Trophoblast cell (in vitro differentiated cells and primary cell): ENCODE measurements at regions not wholly inside any gene's neighbourhood (a gene's known extent, or its start where the extent isn't known, plus 50 kb on each side); places are given as distances from the start of the nearest gene placed in this dataset.

Experiments
- DNase-seq, 2 donors: peaks; one replicate each; pipeline ENCODE4 v3.0.0-alpha.2; 2016
- H2AFZ ChIP-seq: 2 replicates; pipeline ENCODE4 v1.6.1; 2013; ENCODE audit warnings: low read length, moderate library complexity, mild to moderate bottlenecking; ENCODE audit not compliant: insufficient read depth, poor library complexity
- H2AK5ac ChIP-seq: 2 replicates; pipeline ENCODE4 v1.6.1; 2013; ENCODE audit warnings: mild to moderate bottlenecking, low read length
- H2BK120ac ChIP-seq: 2 replicates; pipeline ENCODE4 v1.6.1; 2013; ENCODE audit warnings: low read length, mild to moderate bottlenecking, moderate library complexity; ENCODE audit not compliant: insufficient read depth, poor library complexity
- H2BK12ac ChIP-seq: 2 replicates; pipeline ENCODE4 v1.6.1; 2013; ENCODE audit warnings: mild to moderate bottlenecking, low read length, moderate library complexity
- H2BK5ac ChIP-seq: 2 replicates; pipeline ENCODE4 v1.6.1; 2013; ENCODE audit warnings: low read length, low read depth, moderate library complexity, mild to moderate bottlenecking; ENCODE audit not compliant: poor library complexity
- H3K14ac ChIP-seq: 2 replicates; pipeline ENCODE4 v1.6.1; 2013; ENCODE audit warnings: mild to moderate bottlenecking, low read length
- H3K18ac ChIP-seq: 2 replicates; pipeline ENCODE4 v1.6.1; 2013; ENCODE audit warnings: mild to moderate bottlenecking, low read length
- H3K23ac ChIP-seq: 2 replicates; pipeline ENCODE4 v1.6.1; 2013; ENCODE audit warnings: low read length
- H3K27ac ChIP-seq: 2 replicates; pipeline ENCODE4 v1.5.1; 2013; ENCODE audit warnings: low read depth, mild to moderate bottlenecking, inconsistent platforms, low read length, moderate library complexity
- H3K27me3 ChIP-seq: 2 replicates; pipeline ENCODE4 v1.6.1; 2013; ENCODE audit warnings: inconsistent platforms, mild to moderate bottlenecking, low read length, moderate library complexity; ENCODE audit not compliant: insufficient read depth
- H3K36me3 ChIP-seq, 2 experiments: 1 replicate in 1 of 2; 2 replicates in 1 of 2; pipeline ENCODE4 v1.6.1; 2013; ENCODE audit warnings: low read length in 2 of 2, mild to moderate bottlenecking in 2 of 2, moderate library complexity in 1 of 2; ENCODE audit not compliant: insufficient read depth in 2 of 2, control insufficient read depth in 1 of 2
- H3K4ac ChIP-seq: 2 replicates; pipeline ENCODE4 v1.6.1; 2013; ENCODE audit warnings: low read depth, mild to moderate bottlenecking, low read length, moderate library complexity
- H3K4me1 ChIP-seq, 2 experiments: 1 replicate in 1 of 2; 2 replicates in 1 of 2; pipeline ENCODE4 v1.6.1; 2013; ENCODE audit warnings: low read length in 2 of 2, mild to moderate bottlenecking in 2 of 2, moderate library complexity in 1 of 2; ENCODE audit not compliant: insufficient read depth in 2 of 2, control insufficient read depth in 1 of 2
- H3K4me2 ChIP-seq: 2 replicates; pipeline ENCODE4 v1.6.1; 2013; ENCODE audit warnings: inconsistent platforms, mild to moderate bottlenecking, low read length, moderate library complexity
- H3K4me3 ChIP-seq: 2 replicates; pipeline ENCODE4 v1.5.1; 2013; ENCODE audit warnings: mild to moderate bottlenecking, low read depth, low read length, inconsistent platforms
- H3K79me1 ChIP-seq: one replicate; pipeline ENCODE4 v1.6.1; 2013; ENCODE audit warnings: low read length
- H3K79me2 ChIP-seq: 2 replicates; pipeline ENCODE4 v1.6.1; 2013; ENCODE audit warnings: low read length, mild to moderate bottlenecking; ENCODE audit not compliant: control insufficient read depth, insufficient read depth, poor library complexity
- H3K9ac ChIP-seq: 2 replicates; pipeline ENCODE4 v1.6.1; 2013; ENCODE audit warnings: mild to moderate bottlenecking, low read length
- H3K9me3 ChIP-seq: 2 replicates; pipeline ENCODE4 v1.6.1; 2013; ENCODE audit warnings: low read depth, mild to moderate bottlenecking, control low read depth, inconsistent platforms, low read length; ENCODE audit not compliant: insufficient read depth
- H4K12ac ChIP-seq: 2 replicates; pipeline ENCODE4 v1.6.1; 2013; ENCODE audit warnings: low read depth, mild to moderate bottlenecking, low read length, moderate library complexity
- H4K8ac ChIP-seq: 2 replicates; pipeline ENCODE4 v1.6.1; 2013; ENCODE audit warnings: low read depth, mild to moderate bottlenecking, low read length, moderate library complexity
- H4K91ac ChIP-seq: one replicate; pipeline ENCODE4 v1.6.1; 2013; ENCODE audit warnings: low read depth, mild to moderate bottlenecking, low read length, moderate library complexity
- WGBS: extraction: QIAGEN DNeasy Blood & Tissue Kit; methylation state at CpG from one replicate; pipeline ENCODE4 v1.1.7; 2013; ENCODE audit warnings: missing lambda C conversion rate; ENCODE audit not compliant: insufficient read length, insufficient coverage; ENCODE audit errors: extremely low coverage; 5-methylcytosine and 5-hydroxymethylcytosine counted together

- WGBS = no CpG with 5 or more reads among the region's 3 CpGs
- H3K27ac ChIP-seq = no peak overlapping the region
- no peak overlapping the region for H3K9ac ChIP-seq
- no peak overlapping the region for H3K23ac ChIP-seq
- H2AFZ ChIP-seq = no peak overlapping the region
- H3K79me1 ChIP-seq = no peaks in the 10 kb centered on the region
- no peak overlapping the region for H2BK12ac ChIP-seq
- no peaks in the 10 kb centered on the region for H3K36me3 ChIP-seq
- no peak overlapping the region for H4K91ac ChIP-seq
- H2BK5ac ChIP-seq = no peak overlapping the region
- H3K4ac ChIP-seq = no peak overlapping the region
- no peak overlapping the region for H3K14ac ChIP-seq
- no peak overlapping the region for H4K8ac ChIP-seq
- H3K18ac ChIP-seq = no peak overlapping the region
- no peaks in the 10 kb centered on the region for H3K4me1 ChIP-seq
- H3K4me3 ChIP-seq = no peak overlapping the region
- H3K4me2 ChIP-seq = no peak overlapping the region
- H4K12ac ChIP-seq = no peak overlapping the region
- no peaks in the 10 kb centered on the region for H3K79me2 ChIP-seq
- no peak overlapping the region for H2AK5ac ChIP-seq
- no peaks in the 10 kb centered on the region for H3K27me3 ChIP-seq
- H3K9me3 ChIP-seq = no peaks in the 10 kb centered on the region
- DNase-seq = no peak
- no peak overlapping the region for H2BK120ac ChIP-seq
Observed at GRCh38 chr6:19552076-19552475, 285.1 kb upstream of the ID4 start.

GRCh38 chr6:19552588-19552987 is 284.6 kb upstream of the ID4 start:
- no peak overlapping the region for H3K4me2 ChIP-seq
- no peak overlapping the region for H2BK12ac ChIP-seq
- no peak overlapping the region for H3K18ac ChIP-seq
- no peak overlapping the region for H4K12ac ChIP-seq
- H3K9ac ChIP-seq = no peak overlapping the region
- H3K9me3 ChIP-seq = no peaks in the 10 kb centered on the region
- H2AFZ ChIP-seq = no peak overlapping the region
- H3K27me3 ChIP-seq = no peaks in the 10 kb centered on the region
- no peak overlapping the region for H3K23ac ChIP-seq
- no peak overlapping the region for H2BK120ac ChIP-seq
- DNase-seq = no peak
- no peaks in the 10 kb centered on the region for H3K79me2 ChIP-seq
- no peak overlapping the region for H2BK5ac ChIP-seq
- H2AK5ac ChIP-seq = no peak overlapping the region
- H3K14ac ChIP-seq = no peak overlapping the region
- no peak overlapping the region for H3K4me3 ChIP-seq
- no peak overlapping the region for H4K8ac ChIP-seq
- no peak overlapping the region for H3K4ac ChIP-seq
- WGBS = no CpG with 5 or more reads among the region's 2 CpGs
- no peaks in the 10 kb centered on the region for H3K36me3 ChIP-seq
- H3K27ac ChIP-seq = no peak overlapping the region
- no peaks in the 10 kb centered on the region for H3K4me1 ChIP-seq
- no peaks in the 10 kb centered on the region for H3K79me1 ChIP-seq
- no peak overlapping the region for H4K91ac ChIP-seq

DNA sequence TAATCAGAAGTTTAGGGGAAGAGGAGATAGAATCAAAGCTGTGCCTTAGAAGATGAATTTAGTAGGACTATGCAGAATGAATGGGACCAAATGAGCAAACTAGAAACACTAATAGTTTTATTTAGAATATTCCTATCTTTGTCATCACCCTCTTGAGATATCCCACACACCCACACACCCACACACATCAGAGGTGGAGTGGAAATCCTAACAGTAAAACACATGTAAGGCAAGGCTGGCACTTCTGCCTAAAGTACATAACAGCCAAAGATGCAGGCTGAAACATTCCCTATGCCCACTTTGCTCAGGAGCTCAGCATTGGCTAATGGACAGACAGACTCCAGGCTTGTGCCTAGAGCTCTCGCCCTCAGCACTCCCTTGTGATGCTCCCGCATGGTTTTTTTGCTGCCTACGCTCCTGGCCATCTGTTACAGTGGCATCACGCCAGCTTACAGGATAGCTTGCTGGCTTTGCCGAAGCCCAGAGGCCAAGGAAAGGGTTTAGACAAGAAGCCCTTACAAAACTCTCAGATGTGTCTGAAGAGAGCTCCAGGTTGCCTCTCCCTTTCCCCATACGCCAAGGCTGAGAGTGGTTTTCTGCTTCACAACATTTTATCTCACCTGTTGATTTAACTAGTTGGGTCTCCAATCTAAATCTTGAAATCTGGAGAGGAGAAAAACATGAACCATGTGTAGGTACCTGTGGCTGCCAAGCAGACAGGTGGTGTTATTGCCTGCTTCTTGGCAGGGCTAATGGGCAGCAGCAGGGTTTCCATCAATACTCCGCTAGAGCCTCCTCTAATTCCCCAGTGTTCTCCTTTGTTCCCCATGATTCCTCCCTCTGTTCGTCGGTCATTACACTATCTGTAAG is 282.6 kb upstream of the ID4 start:
- Histone ChIP-seq H2BK120ac (no peak overlapping the region), H3K9me3 (no peaks in the 10 kb centered on the region)

GRCh38 chr6:19557191-19557590 is 280.0 kb upstream of the ID4 start:
- Histone ChIP-seq H4K8ac (no peak overlapping the region), H3K23ac (no peak overlapping the region), H3K4me3 (no peak overlapping the region), H3K27ac (no peak overlapping the region), H2AFZ (no peak overlapping the region), H3K4ac (no peak overlapping the region), H3K9ac (no peak overlapping the region), H4K91ac (no peak overlapping the region), H3K4me2 (no peak overlapping the region), H3K79me2 (no peaks in the 10 kb centered on the region), H3K4me1 (no peaks in the 10 kb centered on the region), H3K36me3 (no peaks in the 10 kb centered on the region), H3K27me3 (no peaks in the 10 kb centered on the region), H2AK5ac (no peak overlapping the region), H3K18ac (no peak overlapping the region), H4K12ac (no peak overlapping the region), H2BK5ac (no peak overlapping the region), H2BK120ac (no peak overlapping the region), H2BK12ac (no peak overlapping the region), H3K14ac (no peak overlapping the region), H3K79me1 (no peaks in the 10 kb centered on the region), H3K9me3 (no peaks in the 10 kb centered on the region)
- DNase-seq = no peak
- WGBS = no CpG with 5 or more reads among the region's 3 CpGs

More for the DNA sequence above, 282.6 kb upstream of the ID4 start:
- H2AK5ac ChIP-seq = no peak overlapping the region
- H3K27me3 ChIP-seq = no peaks in the 10 kb centered on the region
- H3K18ac ChIP-seq = no peak overlapping the region
- H4K91ac ChIP-seq = no peak overlapping the region
- no peaks in the 10 kb centered on the region for H3K36me3 ChIP-seq
- H2BK5ac ChIP-seq = no peak overlapping the region
- H3K4me3 ChIP-seq = no peak overlapping the region
- no peak overlapping the region for H3K23ac ChIP-seq
- H3K27ac ChIP-seq = no peak overlapping the region
- H2BK12ac ChIP-seq = no peak overlapping the region
- no peak overlapping the region for H3K4ac ChIP-seq
- no peak overlapping the region for H4K12ac ChIP-seq
- no peak overlapping the region for H3K9ac ChIP-seq
- no peaks in the 10 kb centered on the region for H3K79me2 ChIP-seq
- H4K8ac ChIP-seq = no peak overlapping the region
- no peaks in the 10 kb centered on the region for H3K79me1 ChIP-seq
- no peak for DNase-seq
- H2AFZ ChIP-seq = no peak overlapping the region
- WGBS = no CpG with 5 or more reads among the region's 9 CpGs
- H3K14ac ChIP-seq = no peak overlapping the region
- no peak overlapping the region for H3K4me2 ChIP-seq
- H3K4me1 ChIP-seq = no peaks in the 10 kb centered on the region
